ENCODE measurements at regions not wholly inside any gene's neighbourhood (a gene's known extent, or its start where the extent isn't known, plus 50 kb on each side); places are given as distances from the start of the nearest gene placed in this dataset.
A peak's percentile ranks its signal among the peaks of the same experiment; 100 is the strongest.

DNA sequence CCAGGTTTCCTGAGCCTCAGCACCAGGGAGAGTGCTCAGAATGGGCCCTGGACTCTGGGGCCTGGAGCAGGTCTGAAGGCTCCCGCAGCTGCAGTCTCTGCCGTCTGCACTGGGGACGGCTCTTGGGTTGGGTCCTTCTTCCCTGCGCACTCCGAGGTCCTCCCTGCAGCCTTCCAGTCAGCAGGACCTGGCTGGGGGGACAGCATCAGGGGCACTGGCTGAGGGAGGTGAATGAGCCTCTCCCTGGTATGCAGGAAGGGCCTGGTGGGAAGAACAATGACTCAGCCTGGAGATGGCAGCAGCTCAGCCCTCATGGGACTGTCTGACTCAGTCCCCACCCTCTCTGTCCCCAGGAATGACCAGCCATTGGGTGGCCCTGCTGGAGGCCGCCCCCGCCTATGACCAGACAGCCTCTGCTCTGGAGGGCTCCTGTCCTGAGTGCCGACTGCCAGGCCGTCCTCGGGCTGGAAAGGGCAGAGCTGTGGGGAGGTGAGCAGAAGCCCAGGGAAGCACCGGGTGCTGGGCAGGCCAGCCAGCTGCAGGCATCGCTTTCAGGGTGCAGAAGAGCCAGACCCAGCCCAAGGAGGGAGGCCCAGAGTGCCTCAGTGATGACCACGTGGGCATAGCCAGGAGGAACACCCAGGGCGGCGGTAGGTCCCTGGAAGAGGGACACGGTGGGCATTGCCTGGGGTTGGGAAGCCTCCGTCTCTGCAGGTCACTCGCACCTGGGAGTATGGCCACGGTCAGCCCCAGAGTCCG, 455.0 kb downstream of the BRD1 start:
- peak in 1 of 2 experiments; percentile 3 for DNase-seq

DNA sequence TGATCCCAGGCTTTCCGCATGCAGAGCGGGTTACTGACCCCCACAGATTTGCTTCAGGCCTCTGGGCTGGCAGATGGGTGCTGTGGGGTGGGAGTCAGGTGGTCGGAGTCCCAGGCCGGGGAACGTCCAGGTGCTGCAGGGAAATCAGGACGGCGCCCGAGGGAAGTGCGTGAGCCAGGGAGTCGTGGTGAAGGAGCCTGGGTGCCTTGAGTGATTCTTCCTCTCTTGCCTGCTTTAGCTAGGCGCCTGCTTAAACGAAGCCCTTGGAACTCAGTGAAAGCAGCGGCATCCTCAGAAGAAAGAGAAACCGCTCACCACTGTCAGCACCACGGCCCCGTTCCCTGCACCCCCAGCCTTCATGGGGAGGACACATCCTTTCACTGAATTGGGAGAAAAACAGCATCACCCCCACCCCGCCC, 455.6 kb downstream of the BRD1 start:
- no peak for DNase-seq

DNA sequence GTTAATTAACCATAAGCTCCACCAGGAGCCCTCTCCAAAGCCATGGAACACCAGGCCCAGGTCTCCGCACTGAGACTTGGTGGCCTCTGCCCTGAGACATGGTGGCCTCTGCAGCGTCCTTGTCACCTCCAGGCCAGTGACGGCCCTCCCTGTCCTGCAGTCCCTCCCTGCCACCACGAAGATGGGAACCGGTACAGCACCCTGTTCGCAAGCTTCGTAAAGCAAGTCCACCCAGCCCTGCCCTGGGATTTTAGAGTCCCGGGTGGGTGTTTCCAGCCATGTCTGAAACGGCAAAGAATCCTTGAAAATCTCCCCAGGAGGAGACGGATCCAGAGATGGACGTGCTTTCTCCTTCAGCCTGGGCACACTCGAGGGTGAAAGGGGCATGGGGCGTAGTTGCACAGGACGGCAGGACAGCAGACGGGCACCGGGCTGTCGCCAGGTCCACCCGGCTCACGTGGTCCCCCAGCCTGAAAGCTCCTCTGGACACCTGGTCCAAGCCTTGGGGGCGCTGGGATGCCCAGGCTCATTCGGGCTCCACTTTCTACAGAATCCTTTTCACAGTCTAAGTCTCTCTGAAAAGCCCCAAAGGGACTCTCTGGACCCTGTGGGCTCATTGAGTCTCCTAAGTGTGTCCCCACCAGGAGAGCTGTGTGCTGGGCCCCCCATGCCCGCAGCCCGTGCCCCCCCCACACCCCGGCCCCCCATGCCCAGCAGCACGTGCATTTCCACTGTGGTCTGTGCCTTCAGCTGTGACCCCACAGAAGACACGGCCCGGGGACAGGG, 456.2 kb downstream of the BRD1 start:
- DNase-seq = no peak

DNA sequence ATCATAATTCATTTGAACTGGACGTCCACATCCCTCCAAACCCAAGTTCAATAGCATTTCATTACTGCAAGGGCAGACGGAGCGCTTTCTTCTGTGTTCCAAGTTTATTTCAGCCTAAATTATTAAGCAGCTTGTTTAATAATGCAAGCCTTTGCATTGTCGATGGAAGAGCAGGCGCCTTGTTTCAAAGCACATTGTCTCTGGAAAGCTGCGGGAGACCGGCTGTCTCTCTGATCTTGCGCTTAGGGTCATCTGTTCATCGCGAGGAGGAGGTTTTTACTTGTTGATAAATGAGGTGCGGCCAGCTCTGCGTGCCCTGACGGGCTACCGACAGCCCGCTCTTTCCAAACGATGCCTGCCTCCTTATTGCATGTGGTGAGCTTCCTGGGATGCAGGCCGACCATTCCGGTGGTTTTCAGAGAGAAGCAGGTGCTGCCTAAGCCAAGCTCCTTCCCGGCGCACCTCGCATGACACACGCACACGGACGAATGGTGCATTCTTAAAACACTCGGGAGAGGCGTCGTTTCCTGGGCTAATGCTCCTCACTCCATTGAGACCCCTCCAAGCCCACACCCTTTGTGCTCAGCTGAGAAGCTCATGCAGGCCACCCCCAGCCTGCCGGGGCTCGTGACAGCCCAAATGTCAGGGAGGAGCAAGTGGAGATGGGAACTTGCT, 456.9 kb downstream of the BRD1 start:
- DNase-seq = no peak

DNA sequence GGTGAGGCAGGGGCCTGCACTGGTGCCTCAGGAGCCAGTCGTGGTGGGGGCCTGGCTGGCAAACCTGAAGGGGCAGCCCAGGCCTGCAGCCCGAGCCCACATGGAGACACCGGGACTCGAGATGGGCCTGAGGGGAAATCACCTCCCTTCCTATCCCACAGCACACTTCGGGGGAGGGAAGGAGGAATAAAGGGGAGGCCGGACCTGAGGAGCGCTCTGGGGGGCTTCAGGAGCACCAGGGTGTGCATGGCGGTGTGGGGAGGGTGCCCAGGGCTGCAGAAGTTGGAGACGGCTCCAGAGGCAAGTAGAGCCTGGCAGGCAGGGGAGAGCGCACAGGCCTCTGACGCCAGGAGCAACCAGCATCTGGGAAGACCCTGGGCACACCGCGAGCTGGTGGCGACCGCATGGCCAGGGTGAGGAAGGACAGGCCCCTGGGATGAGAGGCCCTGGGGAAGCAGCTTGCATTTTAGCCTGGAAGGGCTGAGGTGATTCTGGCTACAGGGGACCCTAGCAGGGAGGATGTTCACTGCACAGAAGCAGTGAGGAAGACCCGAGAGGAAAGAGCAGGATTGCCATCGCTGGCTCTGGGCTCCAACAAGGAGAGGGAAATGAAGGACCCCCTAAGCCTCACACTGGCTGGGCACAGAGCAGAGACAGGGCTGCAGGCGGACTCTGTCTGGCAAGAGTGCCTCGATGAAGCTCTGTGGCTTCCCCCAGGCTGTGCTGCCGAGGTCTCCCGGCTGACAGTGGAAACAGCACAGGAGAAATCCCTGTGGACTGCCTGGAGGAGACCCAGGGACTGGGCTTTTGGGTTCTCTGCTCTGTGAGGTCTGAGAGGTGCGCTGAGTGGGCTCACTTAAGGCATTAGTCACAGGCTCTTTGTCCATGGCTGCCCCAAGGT, 457.7 kb downstream of the BRD1 start:
- no peak for DNase-seq

DNA sequence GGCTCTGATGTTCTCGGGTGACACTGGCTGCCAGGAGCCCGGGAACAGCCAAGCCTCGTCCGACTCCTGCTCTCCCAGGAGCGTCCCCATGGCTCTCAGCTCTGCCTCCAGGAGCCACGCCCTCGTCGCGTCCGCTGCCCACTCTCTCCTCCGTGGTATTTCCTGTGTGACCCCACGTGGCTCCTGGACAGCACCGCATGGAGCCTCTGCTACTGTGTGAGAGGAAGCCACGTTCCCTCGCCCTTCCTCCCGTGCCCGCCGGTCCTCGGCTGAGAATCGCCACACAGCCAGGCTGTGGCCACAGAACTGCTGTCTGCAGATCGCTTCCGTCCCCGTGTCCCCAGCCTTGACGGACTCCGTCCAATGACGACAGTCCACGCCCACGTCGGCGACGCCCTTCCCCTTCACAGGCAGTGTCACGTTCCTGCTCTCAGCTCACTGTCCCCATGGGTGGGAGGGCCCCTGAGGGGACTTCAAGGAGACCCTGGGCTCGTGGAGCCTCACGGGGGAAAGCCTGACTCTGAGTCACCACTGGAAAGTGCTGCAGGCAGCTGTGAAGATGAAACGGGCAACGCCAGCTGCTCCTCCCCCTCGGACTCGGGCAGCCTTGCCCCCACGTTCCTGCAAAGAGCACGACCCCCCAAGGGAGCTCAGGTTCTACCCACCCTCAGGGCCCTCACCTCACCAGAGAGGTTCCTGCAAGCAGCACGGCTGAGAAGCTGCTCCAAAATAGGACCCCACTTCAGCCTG, 458.5 kb downstream of the BRD1 start:
- DNase-seq = peak in 1 of 2 experiments; percentile 2

DNA sequence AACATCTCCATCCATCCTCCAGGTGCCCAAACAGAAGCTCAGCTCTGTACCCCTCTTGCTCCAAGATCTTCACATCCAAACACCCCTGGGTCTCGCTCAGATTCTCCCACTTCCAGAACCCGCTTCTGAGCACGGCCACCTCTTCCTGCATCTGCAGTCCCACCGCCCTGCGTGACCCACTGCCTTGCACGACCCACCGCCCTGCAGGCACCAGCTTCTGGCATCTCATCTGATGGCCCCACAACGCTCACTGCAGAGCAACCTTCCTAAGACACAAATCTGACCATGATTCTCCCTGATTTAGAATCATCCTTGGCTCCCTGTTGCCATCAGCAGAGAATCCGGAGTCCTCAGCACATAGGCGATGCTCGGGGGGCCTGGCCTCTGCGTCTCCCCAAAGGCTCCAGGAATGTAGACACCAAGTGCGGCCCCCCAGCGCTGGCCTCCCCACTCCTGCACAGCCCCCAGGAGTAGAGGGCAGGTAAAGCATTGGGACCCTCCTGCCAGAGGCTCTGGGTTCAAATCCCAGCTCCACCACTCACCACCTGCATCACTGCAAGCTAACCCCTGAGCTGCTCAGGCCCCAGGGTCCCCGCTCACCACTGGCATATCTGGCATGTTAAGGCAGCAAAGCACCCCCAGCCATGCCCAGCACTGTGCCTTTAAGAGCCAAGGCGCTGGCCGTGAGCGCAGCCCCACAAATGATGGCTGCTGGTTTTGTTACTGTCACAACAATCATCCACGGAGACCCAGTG, 459.3 kb downstream of the BRD1 start:
- DNase-seq = no peak

DNA sequence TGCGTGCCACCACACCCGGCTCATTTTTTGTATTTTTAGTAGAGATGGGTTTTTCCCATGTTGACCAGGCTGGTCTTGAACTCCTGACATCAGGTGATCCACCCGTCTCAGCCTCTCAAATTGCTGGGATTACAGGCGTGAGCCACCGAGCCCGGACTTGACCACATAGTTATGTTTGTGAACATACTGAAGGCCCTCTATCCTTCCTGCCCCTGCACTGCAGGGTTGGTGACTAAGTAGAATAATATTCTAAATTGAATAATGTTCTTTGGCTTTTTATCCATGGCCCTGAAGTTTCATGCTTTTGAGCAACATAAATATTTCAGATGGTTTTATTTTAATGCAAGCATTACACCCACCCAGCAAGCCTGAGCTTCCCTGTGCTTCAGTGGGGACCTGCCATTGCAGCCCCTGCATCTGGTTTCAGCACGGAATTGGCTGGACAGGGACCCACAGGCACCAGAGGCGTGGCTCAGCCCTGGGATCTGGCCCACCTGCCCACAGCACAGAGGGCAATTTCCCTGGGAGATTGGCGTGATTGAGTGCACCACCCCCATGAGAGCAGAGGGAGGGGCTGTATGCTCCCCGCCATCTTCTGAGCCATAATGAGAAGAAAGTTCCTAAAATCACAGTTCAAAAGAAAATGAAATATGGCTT, 460.5 kb downstream of the BRD1 start:
- no peak for DNase-seq

DNA sequence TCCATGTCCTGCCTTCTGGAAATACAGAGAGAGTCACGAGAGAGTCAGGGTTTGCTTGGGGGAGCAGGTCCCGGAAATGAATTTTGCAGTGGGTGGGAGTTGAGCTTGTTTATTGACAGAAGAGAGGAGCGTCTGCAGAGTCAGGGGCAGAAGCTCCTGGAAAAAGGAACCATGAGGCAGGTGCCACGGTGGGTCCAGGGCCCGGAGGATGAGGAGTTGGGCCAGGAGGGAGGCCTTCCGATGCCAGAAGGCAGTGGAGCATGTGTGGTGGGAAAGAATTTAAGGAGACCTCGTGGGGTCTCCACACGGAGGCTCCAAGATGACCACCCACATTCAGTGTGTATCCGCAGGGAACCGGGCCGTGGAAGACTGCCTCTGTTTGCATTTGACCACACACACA, 461.2 kb downstream of the BRD1 start:
- DNase-seq = no peak

DNA sequence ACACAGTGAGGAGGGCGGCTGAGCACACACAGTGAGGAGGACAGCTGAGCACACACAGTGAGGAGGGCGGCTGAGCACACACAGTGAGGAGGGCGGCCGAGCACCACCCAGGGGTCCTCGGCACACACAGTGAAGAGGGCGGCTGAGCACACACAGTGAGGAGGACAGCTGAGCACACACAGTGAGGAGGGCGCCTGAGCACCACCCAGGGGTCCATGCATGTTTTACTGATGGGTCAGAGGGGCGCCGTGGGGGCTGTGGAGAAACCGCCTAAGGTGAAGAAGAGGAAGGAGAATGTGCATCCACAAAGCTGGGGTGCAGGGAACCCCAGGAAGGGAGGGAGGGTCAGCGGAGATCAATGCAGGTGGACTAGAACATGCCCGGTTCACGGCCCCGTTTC, 461.8 kb downstream of the BRD1 start:
- DNase-seq = no peak

DNA sequence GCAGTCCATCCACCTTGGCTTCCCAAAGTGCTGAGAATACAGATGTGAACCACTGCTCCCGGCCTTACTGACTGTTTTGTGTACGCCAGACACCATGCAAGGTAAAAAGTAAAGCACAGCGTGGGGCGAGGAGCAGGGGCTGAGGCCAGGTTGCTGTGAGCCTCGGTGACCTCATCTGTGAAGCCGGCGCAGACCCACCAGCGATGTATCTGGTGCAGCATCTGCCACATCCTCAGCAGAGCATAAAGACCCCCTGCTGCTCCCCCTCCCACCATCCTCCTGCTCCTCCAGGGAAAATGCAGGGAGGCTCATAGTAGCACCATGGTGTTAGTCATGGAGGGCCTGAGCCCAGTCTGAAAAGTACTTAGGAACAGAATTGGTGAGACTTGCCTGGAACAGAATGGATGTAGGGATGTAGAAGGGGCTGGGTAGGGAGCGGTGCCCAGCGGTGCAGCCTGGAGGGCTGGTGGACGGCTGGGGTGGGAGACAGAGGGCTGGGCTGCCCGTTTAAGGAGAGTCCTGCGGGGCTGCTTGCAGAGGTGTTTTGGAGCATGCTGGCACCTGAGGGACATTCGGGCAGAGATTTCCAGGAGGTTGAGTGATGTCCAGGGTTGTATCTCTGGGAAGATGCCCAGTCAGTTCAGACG, 462.4 kb downstream of the BRD1 start:
- no peak for DNase-seq

DNA sequence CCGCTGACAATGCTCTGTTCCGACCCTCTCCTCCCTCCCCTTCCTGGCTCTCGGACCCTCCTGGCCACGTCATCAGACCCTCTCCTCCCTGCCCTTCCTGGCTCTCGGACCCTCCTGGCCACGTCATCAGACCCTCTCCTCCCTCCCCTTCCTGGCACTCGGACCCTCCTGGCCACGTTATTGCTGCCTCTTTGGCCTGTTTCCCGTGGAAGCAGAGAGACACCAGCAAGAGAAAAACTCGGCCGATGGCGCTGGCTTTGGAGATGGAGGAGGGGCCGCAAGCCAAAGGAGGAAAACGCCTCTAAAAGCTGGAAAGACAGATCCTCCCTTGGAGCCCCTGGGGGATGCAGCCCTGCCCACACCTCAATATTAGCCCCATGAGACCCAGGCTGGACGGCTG, 463.3 kb downstream of the BRD1 start:
- no peak for DNase-seq

DNA sequence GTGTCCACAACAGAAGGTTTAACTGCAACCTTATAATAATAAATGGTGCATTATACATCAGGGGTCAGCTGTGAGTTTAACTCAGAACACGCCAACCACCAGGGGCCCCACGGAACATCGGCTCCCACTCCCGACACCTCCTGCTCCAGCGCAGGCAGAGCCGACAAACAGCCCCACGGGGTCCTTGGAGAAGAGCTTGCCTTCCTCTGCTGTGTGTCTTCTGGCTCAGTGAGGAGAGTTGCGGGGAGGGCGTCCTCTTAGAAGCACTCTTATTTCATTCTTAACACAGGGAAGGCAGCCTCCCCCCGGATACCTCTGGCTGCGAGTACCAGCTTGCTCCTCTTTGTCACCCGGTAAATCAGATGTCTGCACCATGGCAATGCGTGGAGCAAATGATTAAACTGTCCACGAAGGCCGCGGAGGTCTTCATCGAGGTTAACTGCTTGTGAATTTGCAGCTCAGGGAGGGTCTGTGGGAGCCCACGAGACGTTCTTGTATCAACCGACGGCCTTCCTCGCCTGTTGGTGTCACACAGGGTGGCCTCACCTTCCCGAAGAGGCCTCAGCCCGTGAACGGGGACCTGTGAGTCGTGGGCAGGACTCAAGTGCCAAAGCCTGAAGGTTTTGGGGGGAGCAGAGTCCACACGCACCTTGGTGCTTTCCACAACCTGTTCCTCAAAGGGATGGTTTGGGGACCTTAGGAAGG, 464.0 kb downstream of the BRD1 start:
- no peak for DNase-seq

DNA sequence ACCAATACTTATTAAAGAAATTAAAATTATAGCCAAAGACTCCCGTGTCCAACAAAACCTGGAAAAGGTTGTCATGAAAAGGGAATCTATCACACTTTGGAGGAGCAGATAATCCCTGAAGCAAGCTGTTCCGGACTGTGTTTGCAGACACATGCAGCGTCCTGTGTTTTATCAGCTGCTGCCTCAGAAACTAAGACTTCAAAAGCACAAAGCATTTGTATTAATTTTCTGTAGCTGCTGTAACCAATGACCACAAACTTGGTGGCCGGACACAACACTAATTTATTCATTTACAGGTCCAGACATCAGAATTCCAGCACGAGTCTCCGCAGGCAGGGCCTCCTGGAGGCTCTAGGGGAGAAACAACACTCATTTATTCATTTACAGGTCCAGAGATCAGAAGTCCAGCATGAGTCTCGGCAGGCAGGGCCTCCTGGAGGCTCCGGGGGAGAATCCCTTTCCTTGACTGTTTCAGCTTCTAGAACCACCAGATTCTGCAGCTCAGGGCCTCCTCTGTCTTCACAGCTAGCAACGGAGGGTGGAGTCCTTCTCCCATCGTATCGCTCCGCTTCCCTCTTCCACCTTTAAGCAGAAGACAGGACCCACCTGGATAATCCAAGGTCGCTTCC, 465.3 kb downstream of the BRD1 start:
- no peak for DNase-seq

DNA sequence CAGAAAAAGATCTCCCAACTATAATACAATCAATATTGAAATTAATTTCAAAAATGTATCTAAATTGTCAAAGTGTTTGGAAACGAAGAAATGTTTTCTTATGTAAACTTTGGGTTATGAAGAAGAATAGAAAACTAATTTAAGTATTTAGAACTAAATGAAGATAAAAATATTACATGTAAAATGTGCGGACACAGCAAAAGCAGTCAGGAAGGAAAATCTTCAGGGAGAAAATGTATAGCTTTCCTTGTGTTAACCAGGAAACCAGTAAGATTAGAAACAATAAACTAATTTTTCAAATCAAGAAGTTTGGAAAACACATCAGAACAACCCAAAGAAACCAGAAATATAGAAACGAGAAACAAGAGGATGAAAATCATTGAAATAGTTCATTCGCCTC, 466.5 kb downstream of the BRD1 start:
- no peak for DNase-seq

DNA sequence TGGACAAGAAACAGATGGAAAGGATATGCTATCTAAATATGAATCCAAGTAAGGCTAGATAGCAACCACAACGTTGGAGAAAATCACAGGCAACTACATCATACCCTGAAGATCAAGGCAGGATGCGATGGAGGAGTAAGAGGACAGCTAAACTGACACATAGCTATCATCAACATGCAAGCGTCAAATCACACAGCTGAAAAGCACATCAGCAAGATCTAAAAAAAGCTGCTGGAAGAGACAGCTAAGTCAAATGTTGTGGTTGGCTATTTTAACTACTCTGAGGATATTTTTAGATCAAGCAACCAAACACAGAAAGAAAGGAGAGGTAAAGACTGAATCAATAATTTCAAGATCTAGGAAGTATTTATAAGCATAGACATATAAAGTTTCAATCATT, 466.9 kb downstream of the BRD1 start:
- DNase-seq = no peak

DNA sequence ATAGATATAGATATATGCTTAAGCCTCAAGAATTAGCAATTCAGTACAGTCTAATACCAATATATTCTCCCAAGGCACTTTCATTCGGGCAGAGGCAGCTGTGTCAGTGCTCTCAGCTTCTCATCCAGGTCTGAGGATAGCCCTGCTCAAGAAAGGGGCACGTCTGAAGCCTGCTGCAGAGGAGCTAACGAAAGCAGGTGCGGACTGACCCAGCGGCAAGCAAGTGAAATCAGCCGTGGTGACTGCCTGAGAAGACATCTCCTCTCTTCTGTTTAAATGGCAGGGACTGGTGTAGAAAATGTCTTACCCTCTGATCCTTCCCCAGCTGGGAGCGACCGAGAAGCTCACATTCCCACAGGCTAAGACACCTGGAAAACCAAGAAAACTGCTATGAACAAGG, 468.6 kb downstream of the BRD1 start:
- DNase-seq = no peak

DNA sequence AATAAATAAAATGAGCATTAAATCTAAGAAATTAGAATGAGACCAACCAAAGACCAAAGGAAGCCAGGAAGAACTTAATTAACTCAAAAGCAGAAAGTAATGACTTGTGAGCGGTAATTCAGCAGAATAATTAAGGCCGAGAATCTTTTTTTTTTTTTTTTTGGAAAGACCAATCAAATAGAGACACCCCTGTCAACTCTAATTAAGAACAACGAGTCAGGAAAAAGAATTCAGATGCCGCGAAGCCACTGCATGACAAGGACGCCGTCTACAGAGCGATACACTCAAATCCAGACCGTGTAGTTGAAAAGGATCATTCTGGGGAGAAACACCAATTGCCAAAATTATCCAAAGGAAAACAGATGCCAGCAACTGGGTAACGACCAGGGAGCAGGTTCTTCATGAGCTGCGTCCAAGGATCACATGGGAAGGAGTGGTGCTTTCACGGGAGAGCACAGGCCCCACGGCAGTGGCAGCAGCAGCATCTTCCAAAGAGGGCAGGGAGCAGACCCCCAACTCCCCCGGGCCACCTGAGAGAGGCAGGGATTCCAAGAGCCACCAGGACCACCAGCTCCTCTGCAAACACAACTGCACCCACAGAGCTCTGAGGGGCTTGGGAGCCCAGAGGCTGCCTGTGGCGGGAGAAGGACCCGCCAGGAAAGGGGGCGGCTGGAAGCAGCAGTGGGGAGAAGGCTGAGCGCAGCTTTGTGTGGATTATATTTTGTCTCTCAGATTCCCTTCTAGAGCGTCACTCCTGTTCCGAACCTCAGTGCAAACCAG, 469.8 kb downstream of the BRD1 start:
- DNase-seq = no peak
